GM19397 (cell line): ENCODE measurements at regions not wholly inside any gene's neighbourhood (a gene's known extent, or its start where the extent isn't known, plus 50 kb on each side); places are given as distances from the start of the nearest gene placed in this dataset.

Experiments used
- ATAC-seq: cut with Tn5 transposase; IDR thresholded peaks from one replicate; pipeline ENCODE4 v1.9.1; 2021; ENCODE audit warnings: mild to moderate bottlenecking, moderate library complexity; ENCODE audit not compliant: unreplicated experiment

DNA sequence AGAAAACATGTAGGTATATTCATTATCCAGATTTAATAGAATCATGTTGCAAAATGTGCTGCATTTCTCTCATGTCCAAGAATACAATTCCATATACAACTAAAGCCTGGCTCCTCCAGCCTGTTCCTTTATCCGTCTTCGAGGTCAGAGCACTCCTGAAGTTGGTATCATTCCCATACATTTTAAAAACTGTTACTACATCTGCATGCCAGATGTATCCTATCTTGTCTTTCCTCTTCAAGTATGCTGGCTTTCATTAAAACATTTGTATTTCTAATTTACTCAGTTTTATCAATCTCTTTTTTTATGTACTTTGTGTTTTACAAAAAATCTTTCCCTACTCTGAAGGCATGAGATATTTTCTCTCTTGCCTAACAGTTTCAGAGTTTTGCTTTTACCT is 536.6 kb upstream of the USP24 start:
- ATAC-seq, result no peak

DNA sequence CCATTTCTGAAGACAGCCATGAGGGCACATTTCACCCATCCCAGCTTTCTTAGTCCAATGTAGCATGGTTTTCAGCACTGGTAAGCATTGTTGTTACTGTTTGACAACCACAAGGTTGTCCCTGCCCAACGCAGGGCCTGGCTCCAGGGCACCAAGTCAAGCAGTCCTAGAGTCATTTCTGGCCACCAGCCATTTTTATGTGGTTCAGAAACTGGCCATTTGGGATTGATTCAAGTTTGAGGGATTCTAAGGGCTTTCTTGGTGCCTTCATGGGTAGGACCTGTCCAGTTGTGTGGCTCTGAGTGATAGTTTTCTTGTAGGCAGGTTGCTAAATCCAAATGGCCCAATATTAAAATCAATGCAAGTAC is 535.4 kb upstream of the USP24 start:
- ATAC-seq, result no peak

GRCh38 chr1:55749975-55750627 is 534.9 kb upstream of the USP24 start:
- ATAC-seq, result no peak

GRCh38 chr1:55747408-55747841 is 532.3 kb upstream of the USP24 start:
- ATAC-seq, result no peak

GRCh38 chr1:55746710-55747109 is 531.5 kb upstream of the USP24 start:
- no peak for ATAC-seq

DNA sequence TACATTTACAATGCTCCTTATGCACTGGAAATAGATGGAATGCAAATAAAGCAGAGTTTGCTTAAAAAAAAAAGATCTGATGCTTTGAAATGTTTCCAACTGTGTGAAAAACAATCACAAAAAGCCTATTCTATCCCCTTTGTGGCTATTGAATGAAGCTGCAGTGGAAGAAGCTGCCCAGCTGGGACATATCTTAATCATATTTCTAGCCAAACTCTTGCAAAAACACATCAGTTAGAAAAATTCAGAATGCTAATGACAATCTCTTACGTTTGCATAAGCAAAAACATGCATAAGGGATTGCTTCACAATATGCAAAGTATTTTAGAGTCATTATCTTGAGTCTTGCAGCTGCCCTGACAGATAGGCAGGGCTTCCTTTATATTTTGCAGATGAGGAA is 526.4 kb upstream of the USP24 start:
- no peak for ATAC-seq

DNA sequence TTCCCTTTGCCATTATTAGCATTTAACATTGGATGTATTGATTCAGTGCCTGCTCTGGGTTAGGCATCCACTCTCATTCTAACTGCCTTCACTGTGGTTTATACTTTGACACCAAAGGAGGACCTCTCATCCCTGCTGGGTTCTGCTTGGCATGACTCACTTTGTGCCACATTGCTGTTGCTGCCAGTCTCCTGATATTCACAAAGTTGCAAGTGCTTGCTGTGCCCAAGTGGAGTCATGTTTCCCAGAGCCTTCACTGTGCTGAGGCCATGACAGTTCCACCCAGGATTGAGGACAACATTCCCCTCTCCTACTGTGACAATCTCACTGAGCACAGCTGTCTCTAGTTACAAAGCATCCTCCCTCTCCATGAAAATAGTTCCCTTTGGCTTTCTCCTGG is 519.9 kb upstream of the USP24 start:
- no peak for ATAC-seq

GRCh38 chr1:55726994-55727393 is 511.8 kb upstream of the USP24 start:
- ATAC-seq, result no peak

GRCh38 chr1:55725378-55725777 is 510.2 kb upstream of the USP24 start:
- no peak for ATAC-seq

GRCh38 chr1:55724551-55725325 is 509.6 kb upstream of the USP24 start:
- no peak for ATAC-seq

- no peak for ATAC-seq
Measured at GRCh38 chr1:55723001-55723400, 507.8 kb upstream of the USP24 start.

GRCh38 chr1:55720261-55720660 is 505.1 kb upstream of the USP24 start:
- ATAC-seq, result no peak

DNA sequence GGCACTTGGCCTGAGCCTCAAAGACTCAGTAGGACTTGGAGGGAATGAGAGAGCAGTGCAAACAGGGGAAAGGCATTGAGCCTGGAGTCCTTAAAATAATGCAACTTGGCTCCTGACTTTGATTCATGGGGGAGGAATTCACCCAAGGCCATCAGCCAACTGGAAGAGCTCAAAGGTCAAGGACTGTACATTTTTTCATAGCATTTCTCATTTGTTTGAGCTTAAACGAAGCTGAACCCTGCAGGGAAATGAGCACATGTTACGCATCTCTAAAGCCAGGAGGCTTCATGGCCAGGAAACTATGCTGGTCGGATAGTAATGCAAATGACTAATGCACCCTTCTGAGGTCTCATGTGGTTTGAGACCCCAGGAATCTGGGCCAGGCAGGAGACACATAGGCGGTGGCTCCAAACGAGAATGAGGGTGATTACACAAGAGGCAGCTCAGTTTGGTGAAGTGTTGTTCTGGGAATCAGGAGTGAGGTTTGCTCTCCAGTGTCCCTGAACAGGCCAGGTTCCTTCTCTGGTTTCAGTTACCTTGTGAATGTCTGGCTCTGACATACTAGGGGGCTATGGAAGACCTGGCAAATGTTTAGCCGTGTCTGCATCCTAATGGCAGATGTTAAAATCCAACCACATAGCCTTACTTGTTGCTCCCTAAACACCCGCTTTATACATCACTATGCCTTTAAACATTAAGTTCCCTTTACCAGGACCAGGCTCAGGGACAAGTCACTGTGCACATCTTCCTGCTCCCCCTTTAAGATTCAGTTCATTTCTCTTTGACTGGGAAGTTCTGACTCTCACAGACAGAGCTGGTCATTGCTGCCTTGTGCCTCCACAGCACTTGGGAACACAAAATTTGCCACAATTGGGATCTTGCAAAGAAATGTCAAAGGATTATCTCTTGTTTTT is 503.9 kb upstream of the USP24 start:
- no peak for ATAC-seq

DNA sequence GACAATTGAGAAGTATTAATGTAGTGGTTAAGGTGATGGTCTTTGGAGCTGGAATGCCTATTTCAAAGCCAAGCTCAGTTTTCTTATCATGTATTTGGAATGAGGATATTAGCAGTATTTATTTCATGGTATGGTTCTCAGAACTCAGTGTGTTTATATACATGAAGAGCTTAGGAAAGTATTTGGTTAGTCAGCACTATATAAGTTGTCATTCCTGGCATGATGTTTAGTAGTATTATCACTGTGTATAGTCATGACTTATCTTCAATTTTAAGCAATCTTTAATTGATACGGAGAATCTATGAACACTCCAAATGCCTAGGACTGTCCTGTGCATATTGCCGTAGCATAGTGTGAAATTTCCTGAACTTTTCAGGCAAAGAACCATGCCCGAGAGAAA is 501.9 kb upstream of the USP24 start:
- ATAC-seq, result no peak

DNA sequence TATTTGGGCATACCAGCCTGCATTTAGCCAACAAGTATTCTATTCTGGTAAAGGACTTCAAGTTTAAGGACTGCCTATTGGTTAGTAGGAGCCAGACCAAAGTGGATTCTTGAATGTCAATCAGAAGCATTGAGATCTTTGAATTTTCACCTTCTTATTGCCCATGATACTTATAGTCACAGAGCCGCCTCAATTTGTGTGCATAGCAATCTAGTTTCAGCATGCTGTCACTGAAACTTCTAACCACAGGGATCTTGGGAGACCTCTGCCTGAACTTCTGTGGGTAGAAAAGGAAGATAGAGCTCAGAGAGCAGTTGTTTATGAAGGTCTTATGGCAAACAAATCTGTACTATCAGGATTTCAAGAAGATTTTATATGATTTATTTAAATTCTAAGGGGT is 501.4 kb upstream of the USP24 start:
- no peak for ATAC-seq

- ATAC-seq, result no peak
Measured at GRCh38 chr1:55716151-55716550, 501.0 kb upstream of the USP24 start.

DNA sequence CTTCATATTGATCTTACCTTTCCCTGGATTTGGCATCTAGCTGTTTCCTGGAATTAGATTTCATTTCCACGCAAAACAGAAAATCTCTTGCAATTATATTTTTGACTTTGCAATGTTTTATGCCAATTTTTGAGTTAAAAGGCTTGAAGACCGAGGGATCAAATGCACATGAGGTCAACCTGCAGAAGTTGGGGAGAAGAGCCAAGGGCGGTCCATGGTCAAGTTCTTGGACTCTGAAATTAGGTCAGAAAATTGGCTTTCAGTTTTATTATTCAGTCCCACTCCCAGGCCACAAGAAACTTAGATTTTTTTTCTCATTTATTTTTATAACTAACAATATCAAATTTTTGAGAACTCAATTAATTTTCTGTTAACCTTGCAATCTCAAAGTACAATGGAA is 499.1 kb upstream of the USP24 start:
- ATAC-seq, result no peak

- ATAC-seq, result no peak
Measured at GRCh38 chr1:55713516-55713915, 498.4 kb upstream of the USP24 start.

DNA sequence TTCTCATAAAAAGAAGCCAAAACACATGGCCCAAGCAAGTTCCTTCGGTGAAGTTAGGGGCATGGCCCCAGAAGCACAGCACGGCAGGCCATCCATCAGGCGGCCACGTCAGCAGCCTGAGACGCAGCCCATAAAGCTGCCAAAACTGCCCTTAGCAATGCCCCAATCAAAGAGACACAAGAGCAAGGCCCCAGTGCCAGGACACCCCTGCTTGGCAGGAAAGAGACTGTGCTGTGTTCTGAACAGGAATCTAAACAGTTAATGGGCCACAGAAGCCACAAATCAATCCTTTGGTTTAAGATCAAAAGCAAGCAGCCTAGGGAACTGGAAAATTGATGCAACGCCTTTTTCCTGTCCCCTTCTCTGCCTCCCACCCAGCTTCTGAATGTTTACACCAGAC is 497.0 kb upstream of the USP24 start:
- no peak for ATAC-seq

DNA sequence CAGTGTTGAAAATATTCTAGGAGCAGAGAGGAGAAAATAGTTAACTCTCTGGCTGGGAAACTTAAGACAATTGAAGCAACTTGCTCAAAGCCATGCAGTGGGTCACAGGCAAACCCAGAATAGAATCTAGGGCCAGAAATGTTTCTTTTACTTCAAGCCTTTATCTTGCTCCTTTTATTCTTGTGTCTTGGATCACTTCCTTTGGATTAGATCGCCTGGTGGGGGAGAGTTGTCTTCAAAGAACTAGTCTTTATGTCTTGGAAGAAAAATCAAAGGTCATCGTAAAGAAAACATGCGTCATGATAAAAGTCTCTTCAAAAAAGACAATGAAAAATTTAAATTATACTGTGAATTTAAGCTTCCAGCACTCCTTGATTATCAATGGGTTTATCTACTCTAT is 493.6 kb upstream of the USP24 start:
- no peak for ATAC-seq

DNA sequence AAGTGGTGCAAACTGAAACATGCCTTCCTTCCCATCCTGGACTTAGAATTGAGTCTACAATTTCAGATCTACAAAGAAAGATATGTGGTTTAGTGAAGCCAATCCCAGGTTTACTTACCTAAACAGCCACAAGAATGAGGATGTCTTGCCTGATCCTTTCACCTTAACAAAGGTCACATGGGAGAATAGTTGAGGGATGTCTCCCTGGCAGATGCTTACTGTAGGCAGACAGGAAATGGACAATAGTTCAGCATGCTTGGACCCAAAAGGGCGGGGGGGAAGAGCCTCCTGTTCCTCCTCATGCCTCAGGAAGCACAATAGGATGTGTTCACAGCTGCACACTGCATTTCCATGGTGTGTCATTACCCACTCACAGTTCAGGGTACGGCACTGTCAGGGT is 492.7 kb upstream of the USP24 start:
- ATAC-seq, result no peak

- ATAC-seq, result no peak
Measured at GRCh38 chr1:55707196-55707595, 492.0 kb upstream of the USP24 start.
